ENCODE measurements at regions not wholly inside any gene's neighbourhood (a gene's known extent, or its start where the extent isn't known, plus 50 kb on each side); places are given as distances from the start of the nearest gene placed in this dataset.

GRCh38 chr5:2204366-2205184, 321.9 kb upstream of the IRX4 start:
- no peaks in the 10 kb centered on the region for H3K79me2 ChIP-seq (ENCODE audit: insufficient read depth, low read depth)

DNA sequence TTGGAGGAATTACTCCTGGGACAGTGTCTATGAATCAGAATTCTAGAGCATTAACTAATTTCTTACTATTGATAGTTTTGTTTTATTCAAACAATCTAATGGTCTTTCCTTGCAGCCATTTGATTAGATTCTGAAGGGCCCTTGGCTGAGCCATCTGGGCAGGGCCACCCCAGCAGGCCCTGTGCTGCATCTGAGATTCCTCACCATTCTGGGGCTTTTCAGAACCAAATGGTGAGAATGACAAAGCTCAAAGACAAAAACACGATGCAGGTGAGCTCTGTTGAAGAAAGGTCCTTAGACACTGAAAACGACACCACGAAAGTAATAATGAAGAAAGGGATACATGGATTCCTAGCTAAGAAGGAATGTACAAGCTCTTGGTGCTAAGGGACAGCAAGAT, 321.0 kb upstream of the IRX4 start:
- no peak overlapping the region for H2AFZ ChIP-seq (ENCODE audit: low read depth)
- no peak overlapping the region for H3K4me3 ChIP-seq (IDR thresholded peaks at IDR 0.05; ENCODE audit: insufficient read depth, low read depth, low read length)
- no peaks in the 10 kb centered on the region for H3K27me3 ChIP-seq (ENCODE audit: insufficient read depth, low read depth)
- H3K4me1 ChIP-seq (ENCODE audit: low read depth, poor library complexity, severe bottlenecking) = no peaks in the 10 kb centered on the region
- H3K79me2 ChIP-seq (ENCODE audit: insufficient read depth, low read depth) = no peaks in the 10 kb centered on the region
- H3K36me3 ChIP-seq (ENCODE audit: insufficient read depth) = no peaks in the 10 kb centered on the region
- TF ChIP-seq CTCF (conservative IDR thresholded peaks at IDR 0.05; ENCODE audit: low read depth, low read length) = no peak
- no peaks in the 10 kb centered on the region for H4K20me1 ChIP-seq (ENCODE audit: insufficient read depth)
- H3K27ac ChIP-seq = no peak overlapping the region
- no peak overlapping the region for H3K4me2 ChIP-seq
- H3K9ac ChIP-seq = no peak overlapping the region

More at GRCh38 chr5:2204366-2205184, 321.9 kb upstream of the IRX4 start:
- Histone ChIP-seq H2AFZ (ENCODE audit: low read depth) (no peak overlapping the region), H4K20me1 (ENCODE audit: insufficient read depth) (no peaks in the 10 kb centered on the region), H3K36me3 (ENCODE audit: insufficient read depth) (no peaks in the 10 kb centered on the region), H3K9ac (no peak overlapping the region), H3K27me3 (ENCODE audit: insufficient read depth, low read depth) (no peaks in the 10 kb centered on the region), H3K4me3 (IDR thresholded peaks at IDR 0.05; ENCODE audit: insufficient read depth, low read depth, low read length) (no peak overlapping the region), H3K4me1 (ENCODE audit: low read depth, poor library complexity, severe bottlenecking) (no peaks in the 10 kb centered on the region), H3K4me2 (no peak overlapping the region), H3K27ac (no peak overlapping the region)
- no peak for TF ChIP-seq CTCF (conservative IDR thresholded peaks at IDR 0.05; ENCODE audit: low read depth, low read length)

GRCh38 chr5:2201832-2202231, 319.1 kb upstream of the IRX4 start:
- no peaks in the 10 kb centered on the region for H3K27me3 ChIP-seq (ENCODE audit: insufficient read depth, low read depth)

DNA sequence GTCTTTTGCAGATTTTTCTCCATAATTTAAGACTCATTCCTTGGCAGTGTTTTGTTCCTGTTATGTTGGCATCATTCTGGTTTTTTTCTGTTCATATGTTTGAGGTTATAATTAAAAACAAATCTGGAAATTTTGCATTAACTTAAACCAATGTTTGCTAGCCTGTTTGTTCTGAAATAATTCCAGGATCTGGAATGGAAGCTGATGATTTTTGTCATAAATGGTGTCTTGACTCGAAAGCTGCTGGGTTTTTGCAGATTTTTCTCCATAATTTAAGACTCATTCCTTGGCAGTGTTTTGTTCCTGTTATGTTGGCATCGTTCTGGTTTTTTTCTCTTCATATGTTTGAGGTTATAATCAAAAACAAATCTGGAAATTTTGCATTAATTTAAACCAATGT, 318.7 kb upstream of the IRX4 start:
- Histone ChIP-seq H3K4me3 (IDR thresholded peaks at IDR 0.05; ENCODE audit: insufficient read depth, low read depth, low read length) (no peak overlapping the region), H3K4me2 (no peak overlapping the region), H3K4me1 (ENCODE audit: low read depth, poor library complexity, severe bottlenecking) (no peaks in the 10 kb centered on the region), H4K20me1 (ENCODE audit: insufficient read depth) (no peaks in the 10 kb centered on the region), H2AFZ (ENCODE audit: low read depth) (no peak overlapping the region), H3K9ac (no peak overlapping the region), H3K27ac (no peak overlapping the region), H3K36me3 (ENCODE audit: insufficient read depth) (no peaks in the 10 kb centered on the region), H3K27me3 (ENCODE audit: insufficient read depth, low read depth) (no peaks in the 10 kb centered on the region), H3K79me2 (ENCODE audit: insufficient read depth, low read depth) (no peaks in the 10 kb centered on the region)
- TF ChIP-seq CTCF (conservative IDR thresholded peaks at IDR 0.05; ENCODE audit: low read depth, low read length) = no peak

More at GRCh38 chr5:2201832-2202231, 319.1 kb upstream of the IRX4 start:
- Histone ChIP-seq H3K4me3 (IDR thresholded peaks at IDR 0.05; ENCODE audit: insufficient read depth, low read depth, low read length) (no peak overlapping the region), H3K27ac (no peak overlapping the region), H2AFZ (ENCODE audit: low read depth) (no peak overlapping the region), H4K20me1 (ENCODE audit: insufficient read depth) (no peaks in the 10 kb centered on the region), H3K79me2 (ENCODE audit: insufficient read depth, low read depth) (no peaks in the 10 kb centered on the region), H3K9ac (no peak overlapping the region), H3K4me1 (ENCODE audit: low read depth, poor library complexity, severe bottlenecking) (no peaks in the 10 kb centered on the region), H3K4me2 (no peak overlapping the region), H3K36me3 (ENCODE audit: insufficient read depth) (no peaks in the 10 kb centered on the region)
- TF ChIP-seq CTCF (conservative IDR thresholded peaks at IDR 0.05; ENCODE audit: low read depth, low read length) = no peak

Data from KMS-11 (cell line).